Psoas muscle (tissue), 7 donors: ENCODE measurements at regions not wholly inside any gene's neighbourhood (a gene's known extent, or its start where the extent isn't known, plus 50 kb on each side); places are given as distances from the start of the nearest gene placed in this dataset.

Source experiments
- ATAC-seq, 4 donors: fragments of 200-7000 bp; cut with Tn5 transposase; one replicate each; pipeline ENCODE4 v1.9.1; 2020; ENCODE audit warnings: moderate library complexity in 3 of 4, mild to moderate bottlenecking in 2 of 4
- DNase-seq, 2 donors: peaks; one replicate each; pipeline ENCODE4 v3.0.0-alpha.2; 2020
- H3K27ac ChIP-seq: fragments of 200-600 bp; one replicate; pipeline ENCODE4 v1.8.0; 2022
- H3K27me3 ChIP-seq, 3 donors: fragments of 200-600 bp in 1 of 3; one replicate each; pipeline versions ENCODE4 v1.6.1 to v1.8.0; 2013 to 2022; ENCODE audit warnings: low read length in 2 of 3, mild to moderate bottlenecking in 2 of 3, moderate library complexity in 1 of 3; ENCODE audit not compliant: insufficient read depth in 3 of 3
- H3K36me3 ChIP-seq, 2 donors: fragments of 200-600 bp in 1 of 2; one replicate each; pipeline versions ENCODE4 v1.6.1 to v1.8.0; 2013 to 2022; ENCODE audit warnings: low read depth in 1 of 2, mild to moderate bottlenecking in 1 of 2, moderate library complexity in 1 of 2; ENCODE audit not compliant: insufficient read depth in 1 of 2
- H3K4me1 ChIP-seq: fragments of 200-600 bp; one replicate; pipeline ENCODE4 v1.8.0; 2022
- H3K4me3 ChIP-seq: fragments of 200-600 bp; one replicate; pipeline ENCODE4 v1.8.0; 2022; ENCODE audit warnings: mild to moderate bottlenecking
- H3K9me3 ChIP-seq: fragments of 200-600 bp; one replicate; pipeline ENCODE4 v1.8.0; 2022
- WGBS, 3 donors: extraction: QIAGEN DNeasy Blood & Tissue Kit; methylation state at CpG; one replicate each; pipeline versions ENCODE4 v1.1.6 to v1.1.7; 2013; 5-methylcytosine and 5-hydroxymethylcytosine counted together
- intact Hi-C, 2 donors: fragments of 100-400 bp; cut with DNase I; formaldehyde crosslinking; loops; one replicate each; pipeline versions ENCODE4 v1.11.0 to v1.14.2; 2022
- TF ChIP-seq, protein P1 (sequence below): fragments of 200-600 bp; IDR thresholded peaks from one replicate; pipeline ENCODE4 v1.8.0; 2022; ENCODE audit warnings: antibody characterized with exemption
- donor health status: healthy with polysubstance abuse.
- donor health status: DM: no; HTN: no; CAD: no; lungs with moderate emphysema.
- donor health status: Bipolar disorder and iron deficiency.
- donor health status: healthy.
- donor health status: DM: yes; HTN: yes; CAD: no.
- donor health status: DM: no; HTN: no; CAD: no.
- donor health status: DM: yes; HTN: yes; CAD: no.

DNA sequence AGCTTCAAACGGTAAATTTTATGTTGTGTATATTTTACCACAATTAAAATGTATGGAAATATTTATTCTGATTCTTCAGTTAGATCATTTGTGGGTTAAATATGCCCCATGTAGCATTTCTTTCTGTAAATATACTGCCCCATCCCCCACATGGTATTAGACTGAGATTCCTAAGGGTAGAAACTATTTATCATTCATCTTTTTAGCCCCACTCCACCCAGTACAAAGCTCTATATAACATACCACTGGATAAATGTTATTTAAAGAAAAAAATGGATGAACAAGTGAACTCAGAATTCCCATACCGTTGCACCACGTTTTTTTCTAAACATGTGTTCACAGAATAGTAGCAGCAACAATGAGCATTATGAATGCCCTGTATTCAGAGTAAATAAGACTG is 234.0 kb upstream of the IRF2BP2 start:
- ATAC-seq, result no peak
- H3K27me3 ChIP-seq, result no peaks in the 10 kb centered on the region
- H3K4me1 ChIP-seq, result peaks cover 7% of the 10 kb centered on the region
- DNase-seq, result no peak
- intact Hi-C loops, result no loop called here
- no peak overlapping the region for H3K4me3 ChIP-seq
- WGBS, 3 donors, result 64 to 74% (median 71%) methylated on average over 3 of the region's 3 CpGs
- H3K9me3 ChIP-seq, result no peaks in the 10 kb centered on the region
- no peaks in the 10 kb centered on the region for H3K36me3 ChIP-seq
- TF ChIP-seq, protein P1, sequence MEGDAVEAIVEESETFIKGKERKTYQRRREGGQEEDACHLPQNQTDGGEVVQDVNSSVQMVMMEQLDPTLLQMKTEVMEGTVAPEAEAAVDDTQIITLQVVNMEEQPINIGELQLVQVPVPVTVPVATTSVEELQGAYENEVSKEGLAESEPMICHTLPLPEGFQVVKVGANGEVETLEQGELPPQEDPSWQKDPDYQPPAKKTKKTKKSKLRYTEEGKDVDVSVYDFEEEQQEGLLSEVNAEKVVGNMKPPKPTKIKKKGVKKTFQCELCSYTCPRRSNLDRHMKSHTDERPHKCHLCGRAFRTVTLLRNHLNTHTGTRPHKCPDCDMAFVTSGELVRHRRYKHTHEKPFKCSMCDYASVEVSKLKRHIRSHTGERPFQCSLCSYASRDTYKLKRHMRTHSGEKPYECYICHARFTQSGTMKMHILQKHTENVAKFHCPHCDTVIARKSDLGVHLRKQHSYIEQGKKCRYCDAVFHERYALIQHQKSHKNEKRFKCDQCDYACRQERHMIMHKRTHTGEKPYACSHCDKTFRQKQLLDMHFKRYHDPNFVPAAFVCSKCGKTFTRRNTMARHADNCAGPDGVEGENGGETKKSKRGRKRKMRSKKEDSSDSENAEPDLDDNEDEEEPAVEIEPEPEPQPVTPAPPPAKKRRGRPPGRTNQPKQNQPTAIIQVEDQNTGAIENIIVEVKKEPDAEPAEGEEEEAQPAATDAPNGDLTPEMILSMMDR, result no peak
- H3K27ac ChIP-seq, result no peak overlapping the region

DNA sequence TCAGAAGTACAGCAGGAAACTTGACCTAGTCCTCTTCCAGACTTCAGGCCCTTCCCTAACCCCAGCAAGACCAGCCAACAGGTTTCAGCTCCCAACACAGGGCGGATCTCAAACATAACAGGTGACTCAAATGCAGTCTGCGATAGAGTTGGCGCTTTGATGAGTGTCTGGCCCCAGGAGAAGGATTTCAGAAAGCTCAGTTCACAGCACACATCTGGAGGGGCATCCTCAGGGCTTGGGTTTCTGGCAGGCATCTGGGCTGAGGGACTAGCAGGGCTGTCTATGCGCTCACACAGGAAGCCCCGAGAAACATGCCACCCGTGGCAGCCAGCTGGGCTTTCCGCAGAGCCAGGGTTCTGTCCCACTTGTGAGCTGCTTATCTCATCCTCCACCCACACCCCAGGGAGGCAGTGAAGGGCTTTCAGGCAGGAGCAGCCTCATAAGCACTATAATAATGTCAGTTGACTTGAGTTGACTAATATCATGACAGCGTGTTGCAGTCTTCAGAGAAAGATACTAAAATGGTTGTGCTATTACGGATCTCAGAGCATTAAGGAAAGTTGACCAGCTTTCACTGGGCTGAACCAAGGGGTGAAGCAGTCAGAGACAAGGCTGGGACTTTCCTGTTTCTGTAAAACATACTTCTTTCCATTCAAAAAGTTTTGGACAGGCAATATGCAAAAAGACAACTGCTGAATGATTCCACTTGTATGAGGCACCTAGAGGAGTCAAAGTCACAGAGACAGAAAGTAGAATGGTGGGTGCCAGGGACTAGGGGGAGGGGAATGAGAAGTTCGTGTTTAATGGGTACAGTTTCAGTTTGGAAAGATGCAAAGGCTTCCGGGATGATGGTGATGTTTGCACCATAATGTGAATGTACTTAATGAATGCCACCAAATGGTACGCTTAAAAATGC is 233.0 kb upstream of the IRF2BP2 start:
- Histone ChIP-seq H3K27ac (no peak overlapping the region), H3K27me3 (no peaks in the 10 kb centered on the region), H3K36me3 (no peaks in the 10 kb centered on the region), H3K4me3 (no peak overlapping the region), H3K4me1 (peaks cover 7% of the 10 kb centered on the region), H3K9me3 (no peaks in the 10 kb centered on the region)
- WGBS, 3 donors, result 59 to 75% (median 63%) methylated on average over 12 of the region's 12 CpGs
- ATAC-seq (peak in 3 of 4 donors; percentile 15 to 36 (median 22)), DNase-seq (peak; percentile 31 to 66)
- intact Hi-C loops, result no loop called here
- TF ChIP-seq, protein P1, result no peak

DNA sequence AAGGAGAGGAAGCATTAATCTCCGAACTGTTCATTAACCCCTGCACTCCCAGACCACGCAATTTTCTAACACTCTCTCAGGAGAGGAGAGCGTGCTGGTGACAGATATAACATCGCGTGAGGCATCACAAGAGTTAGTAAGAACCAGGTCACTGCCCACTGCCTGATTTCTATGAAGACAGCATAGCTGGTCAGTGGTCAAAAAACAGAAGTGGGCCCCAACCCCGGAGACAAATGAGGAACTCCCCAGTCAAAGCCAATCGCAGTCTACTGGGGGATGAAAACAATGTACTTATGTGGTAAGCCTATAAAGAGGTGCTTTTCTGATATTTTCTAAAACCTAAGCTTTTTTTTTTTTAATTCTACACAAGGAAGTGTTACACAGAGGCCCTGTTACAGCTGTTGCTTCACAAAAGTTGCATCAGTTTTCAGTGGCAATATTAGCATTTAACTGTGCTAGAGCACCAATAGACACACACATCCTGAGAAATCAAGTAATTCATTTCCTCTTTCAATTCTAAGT is 231.8 kb upstream of the IRF2BP2 start:
- ATAC-seq (peak; percentile 23 to 39 (median 34)), DNase-seq (no peak)
- Histone ChIP-seq H3K27me3 (no peaks in the 10 kb centered on the region), H3K36me3 (no peaks in the 10 kb centered on the region), H3K9me3 (no peaks in the 10 kb centered on the region), H3K4me3 (no peak overlapping the region), H3K27ac (no peak overlapping the region), H3K4me1 (peaks cover 13% of the 10 kb centered on the region)
- TF ChIP-seq, protein P1, result no peak
- 76 to 80% (median 79%) methylated on average over 7 of the region's 7 CpGs for WGBS, 3 donors
- intact Hi-C loops, result no loop called here

DNA sequence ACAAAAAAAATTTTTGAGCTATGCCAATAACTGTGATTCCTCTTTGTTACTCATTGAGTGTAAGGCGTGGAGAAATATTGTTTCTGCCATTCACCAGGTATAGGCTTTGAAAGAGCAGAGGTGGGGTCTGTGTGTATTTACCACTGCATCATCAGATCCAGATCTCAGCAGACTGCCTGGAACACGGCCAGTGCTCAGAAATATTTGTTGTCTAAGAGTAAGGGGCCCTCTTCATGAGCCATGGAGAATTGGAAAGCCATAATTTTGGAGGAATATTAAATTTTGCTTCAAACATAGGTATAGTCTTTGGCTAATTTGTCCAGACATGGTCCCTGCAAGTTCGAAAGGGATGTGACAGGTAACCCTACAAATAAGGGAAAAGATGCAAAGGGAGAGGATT is 231.3 kb upstream of the IRF2BP2 start:
- intact Hi-C loops, result no loop called here
- H3K27ac ChIP-seq, result no peak overlapping the region
- H3K4me1 ChIP-seq, result peaks cover 14% of the 10 kb centered on the region
- WGBS, 3 donors, result 83 to 93% (median 90%) methylated on average over 3 of the region's 3 CpGs
- no peaks in the 10 kb centered on the region for H3K36me3 ChIP-seq
- TF ChIP-seq, protein P1, result no peak
- H3K9me3 ChIP-seq, result no peaks in the 10 kb centered on the region
- no peak overlapping the region for H3K4me3 ChIP-seq
- DNase-seq (no peak), ATAC-seq (no peak)
- no peaks in the 10 kb centered on the region for H3K27me3 ChIP-seq
